Smooth muscle cell (in vitro differentiated cells): ENCODE measurements at regions not wholly inside any gene's neighbourhood (a gene's known extent, or its start where the extent isn't known, plus 50 kb on each side); places are given as distances from the start of the nearest gene placed in this dataset.
A peak's percentile ranks its signal among the peaks of the same experiment; 100 is the strongest.

ENCODE experiments used
- DNase-seq: peaks from one replicate; lab custom pipeline; 2025; ENCODE audit not compliant: unreplicated experiment; lab: John Stamatoyannopoulos, UW
- H2AFZ ChIP-seq: fragments of 200-600 bp; sonication (generic); 2 replicates; pipeline ENCODE4 v1.6.0; 2016; ENCODE audit warnings: antibody characterized with exemption, low read depth, mild to moderate bottlenecking
- H3F3A ChIP-seq: fragments of 200-600 bp; sonication (generic); 2 replicates; pipeline ENCODE4 v1.6.0; 2017; ENCODE audit warnings: antibody characterized with exemption, low read depth
- H3K27ac ChIP-seq: fragments of 200-600 bp; sonication (generic); 2 replicates; pipeline ENCODE4 v1.5.1; 2016; ENCODE audit warnings: low read depth, mild to moderate bottlenecking
- H3K27me3 ChIP-seq: fragments of 200-600 bp; sonication (generic); 2 replicates; pipeline ENCODE4 v1.6.1; 2016; ENCODE audit warnings: low read depth, mild to moderate bottlenecking
- H3K36me3 ChIP-seq: fragments of 200-600 bp; sonication (generic); 2 replicates; pipeline ENCODE4 v1.5.1; 2016; ENCODE audit warnings: low read depth
- H3K4me1 ChIP-seq: fragments of 200-600 bp; sonication (generic); 2 replicates; pipeline ENCODE4 v1.5.1; 2016; ENCODE audit warnings: low read depth
- H3K4me2 ChIP-seq: fragments of 200-600 bp; sonication (generic); 2 replicates; pipeline ENCODE4 v1.6.0; 2016; ENCODE audit warnings: mild to moderate bottlenecking
- H3K4me3 ChIP-seq: fragments of 200-600 bp; sonication (generic); 2 replicates; pipeline ENCODE4 v1.5.1; 2016; ENCODE audit warnings: mild to moderate bottlenecking
- H3K79me2 ChIP-seq: fragments of 200-600 bp; sonication (generic); 2 replicates; pipeline ENCODE4 v1.6.0; 2016; ENCODE audit warnings: low read depth, mild to moderate bottlenecking
- H3K9ac ChIP-seq: fragments of 200-600 bp; sonication (generic); 2 replicates; pipeline ENCODE4 v1.6.0; 2016; ENCODE audit warnings: low read depth
- H3K9me3 ChIP-seq: fragments of 200-600 bp; sonication (generic); replicated peaks from 2 replicates; pipeline ENCODE4 v1.5.1; 2016; ENCODE audit warnings: low read depth
- H4K20me1 ChIP-seq: fragments of 200-600 bp; sonication (generic); 2 replicates; pipeline ENCODE4 v1.6.0; 2016; ENCODE audit warnings: low read depth
- CTCF ChIP-seq: fragments of 200-600 bp; sonication (generic); IDR thresholded peaks from 2 replicates; pipeline ENCODE4 v1.5.1; 2017; ENCODE audit warnings: borderline replicate concordance, mild to moderate bottlenecking, antibody characterized with exemption; ENCODE audit not compliant: insufficient read depth, poor library complexity, severe bottlenecking
- WGBS: methylation state at CpG from one replicate; pipeline ENCODE4 v1.1.7; 2016; ENCODE audit warnings: low lambda C conversion rate; 5-methylcytosine and 5-hydroxymethylcytosine counted together

GRCh38 chr3:61463191-61463590 is 98.2 kb upstream of the PTPRG start:
- H3K4me1 ChIP-seq, result no peaks in the 10 kb centered on the region
- no peak for DNase-seq
- 80% methylated on average over 1 of the region's 1 CpG for WGBS
- H3K27me3 ChIP-seq, result no peaks in the 10 kb centered on the region
- no peak overlapping the region for H3K4me3 ChIP-seq
- H2AFZ ChIP-seq, result no peak overlapping the region
- no peaks in the 10 kb centered on the region for H3K36me3 ChIP-seq
- H3K4me2 ChIP-seq, result no peak overlapping the region
- no peak for TF ChIP-seq CTCF
- H3K79me2 ChIP-seq, result no peaks in the 10 kb centered on the region
- no peaks in the 10 kb centered on the region for H3F3A ChIP-seq
- no peak overlapping the region for H3K27ac ChIP-seq
- no peaks in the 10 kb centered on the region for H3K9me3 ChIP-seq
- no peaks in the 10 kb centered on the region for H4K20me1 ChIP-seq
- H3K9ac ChIP-seq, result no peak overlapping the region

- WGBS, result 78% methylated on average over 9 of the region's 9 CpGs
Observed at GRCh38 chr3:61464518-61465140, 96.7 kb upstream of the PTPRG start.

GRCh38 chr3:61466357-61466756 is 95.0 kb upstream of the PTPRG start:
- H3K4me1 ChIP-seq, result no peaks in the 10 kb centered on the region
- H3K27me3 ChIP-seq, result no peaks in the 10 kb centered on the region
- no peak for DNase-seq
- H4K20me1 ChIP-seq, result no peaks in the 10 kb centered on the region
- H3K36me3 ChIP-seq, result no peaks in the 10 kb centered on the region
- H3K4me2 ChIP-seq, result no peak overlapping the region
- no peak overlapping the region for H3K27ac ChIP-seq
- H3K9ac ChIP-seq, result no peak overlapping the region
- H2AFZ ChIP-seq, result no peak overlapping the region
- WGBS, result 54% methylated on average over 3 of the region's 3 CpGs
- no peaks in the 10 kb centered on the region for H3K9me3 ChIP-seq
- no peaks in the 10 kb centered on the region for H3F3A ChIP-seq
- no peak overlapping the region for H3K4me3 ChIP-seq
- no peak for TF ChIP-seq CTCF
- no peaks in the 10 kb centered on the region for H3K79me2 ChIP-seq

More at GRCh38 chr3:61464518-61465140, 96.7 kb upstream of the PTPRG start:
- Histone ChIP-seq H4K20me1 (no peaks in the 10 kb centered on the region), H3K4me3 (no peak overlapping the region), H2AFZ (no peak overlapping the region), H3K36me3 (no peaks in the 10 kb centered on the region), H3K79me2 (no peaks in the 10 kb centered on the region), H3K9ac (no peak overlapping the region), H3K4me1 (no peaks in the 10 kb centered on the region), H3K27me3 (no peaks in the 10 kb centered on the region), H3K4me2 (no peak overlapping the region), H3F3A (no peaks in the 10 kb centered on the region), H3K27ac (no peak overlapping the region), H3K9me3 (no peaks in the 10 kb centered on the region)
- no peak for DNase-seq
- TF ChIP-seq CTCF, result no peak

GRCh38 chr3:61483997-61484396 is 77.4 kb upstream of the PTPRG start:
- Histone ChIP-seq H3K79me2 (no peaks in the 10 kb centered on the region), H3K4me1 (no peaks in the 10 kb centered on the region), H2AFZ (no peak overlapping the region), H3K4me3 (no peak overlapping the region), H3K9ac (no peak overlapping the region), H3F3A (no peaks in the 10 kb centered on the region), H3K27ac (no peak overlapping the region), H3K36me3 (no peaks in the 10 kb centered on the region), H4K20me1 (no peaks in the 10 kb centered on the region), H3K9me3 (no peaks in the 10 kb centered on the region), H3K27me3 (no peaks in the 10 kb centered on the region), H3K4me2 (peak overlapping the region; percentile 6)
- 38% methylated on average over 4 of the region's 4 CpGs for WGBS
- DNase-seq, result no peak
- TF ChIP-seq CTCF, result no peak
